ENCODE measurements at regions not wholly inside any gene's neighbourhood (a gene's known extent, or its start where the extent isn't known, plus 50 kb on each side); places are given as distances from the start of the nearest gene placed in this dataset.

DNA sequence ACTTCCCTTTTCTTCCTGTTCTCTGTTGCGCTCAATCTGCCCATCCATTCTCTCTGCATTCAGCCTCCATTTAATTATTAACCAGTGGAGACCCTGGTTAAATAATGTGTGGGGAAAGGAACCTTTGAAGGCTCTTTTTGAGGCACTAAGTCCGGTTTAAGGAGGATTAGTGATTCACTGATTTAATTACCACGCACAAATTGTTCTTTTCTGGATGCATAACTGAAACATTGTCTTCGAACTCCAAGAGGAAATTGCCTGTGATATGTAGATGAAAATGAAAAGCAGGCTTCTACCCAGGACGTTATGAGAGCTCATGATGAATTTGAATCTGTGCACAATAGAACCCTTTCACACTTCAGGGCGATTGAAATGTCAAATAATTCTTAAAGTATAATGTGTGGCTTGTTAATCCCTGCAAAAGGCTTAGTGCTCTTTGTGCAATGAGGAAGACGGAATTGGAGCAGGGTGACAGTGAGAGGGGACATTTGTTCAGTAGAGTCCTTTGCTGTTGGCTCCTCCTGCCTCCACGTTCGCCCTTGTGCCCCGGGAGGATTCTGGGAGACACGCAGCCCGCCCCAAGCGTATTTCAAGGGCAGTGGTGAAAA is 51.1 kb upstream of the ZNF236 start:
- DNase-seq (ENCODE audit: low read depth), result no peak

GRCh38 chr18:76767954-76768353 is 54.4 kb upstream of the ZNF236 start:
- DNase-seq (ENCODE audit: low read depth), result no peak

DNA sequence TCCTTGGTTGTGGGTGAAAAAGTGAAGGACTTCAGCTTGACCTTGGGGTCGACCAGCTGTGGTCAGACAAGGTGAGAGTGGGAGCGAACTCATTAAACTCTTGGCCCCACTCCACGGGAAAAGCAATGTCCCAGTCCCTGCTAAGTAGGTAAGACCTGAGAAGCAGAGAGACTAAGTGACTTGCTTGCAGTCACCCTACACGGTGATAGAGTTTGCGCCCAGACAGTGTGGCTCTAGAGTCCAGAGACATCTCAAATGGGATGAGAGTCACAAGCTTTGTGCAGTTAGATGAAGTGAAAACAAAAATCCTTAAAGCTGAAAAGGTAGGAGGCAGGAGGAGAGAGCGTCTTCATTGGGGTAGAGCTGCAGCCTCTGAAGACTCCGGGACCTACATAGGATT is 55.9 kb upstream of the ZNF236 start:
- DNase-seq (ENCODE audit: low read depth), result no peak

- no peak for DNase-seq (ENCODE audit: low read depth)
Measured at GRCh38 chr18:76765649-76766048, 56.7 kb upstream of the ZNF236 start.

GRCh38 chr18:76764291-76764901 is 58.0 kb upstream of the ZNF236 start:
- no peak for DNase-seq (ENCODE audit: low read depth)

- no peak for DNase-seq (ENCODE audit: low read depth)
Measured at GRCh38 chr18:76759056-76759455, 63.3 kb upstream of the ZNF236 start.

- no peak for DNase-seq (ENCODE audit: low read depth)
Measured at GRCh38 chr18:76757925-76758324, 64.4 kb upstream of the ZNF236 start.

GRCh38 chr18:76757335-76757734 is 65.0 kb upstream of the ZNF236 start:
- no peak for DNase-seq (ENCODE audit: low read depth)

DNA sequence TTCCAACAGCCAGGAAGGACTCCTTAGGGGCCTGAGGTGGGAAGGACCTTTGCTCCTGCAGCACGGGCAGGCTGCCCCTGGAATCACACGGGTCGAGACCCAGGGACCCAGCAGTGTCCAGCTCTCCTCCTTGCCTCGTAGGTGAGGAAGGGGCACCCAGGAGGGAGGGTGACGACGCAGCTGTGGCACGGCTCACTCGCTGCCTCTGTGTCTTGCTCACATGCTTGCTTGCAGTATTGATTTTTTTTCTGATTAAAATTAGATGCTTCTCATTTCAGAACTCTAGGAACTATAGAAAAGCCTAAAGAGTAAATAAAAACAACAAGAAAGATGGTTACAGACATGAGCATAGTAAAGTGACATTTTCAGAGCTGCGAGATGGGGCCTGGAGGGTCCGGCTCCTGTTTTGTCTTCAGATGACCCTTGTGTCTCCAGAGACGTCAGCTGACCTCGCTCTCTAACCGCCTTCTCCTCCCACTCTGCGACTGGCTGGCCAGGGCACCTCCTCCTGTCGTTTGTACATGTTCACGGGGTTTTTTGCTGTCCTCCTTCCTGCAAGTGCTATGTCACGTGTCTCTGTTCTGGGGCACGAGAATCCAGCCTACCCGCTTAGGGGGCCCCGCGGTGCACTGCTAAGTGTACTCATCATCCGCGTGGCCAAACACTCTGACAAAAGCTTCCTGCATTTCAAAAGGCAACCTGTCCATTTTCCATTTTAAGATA is 65.7 kb upstream of the ZNF236 start:
- DNase-seq (ENCODE audit: low read depth), result no peak

GRCh38 chr18:76754351-76754750 is 68.0 kb upstream of the ZNF236 start:
- DNase-seq (ENCODE audit: low read depth), result no peak

GRCh38 chr18:76752400-76752799 is 70.0 kb upstream of the ZNF236 start:
- DNase-seq (ENCODE audit: low read depth), result no peak

DNA sequence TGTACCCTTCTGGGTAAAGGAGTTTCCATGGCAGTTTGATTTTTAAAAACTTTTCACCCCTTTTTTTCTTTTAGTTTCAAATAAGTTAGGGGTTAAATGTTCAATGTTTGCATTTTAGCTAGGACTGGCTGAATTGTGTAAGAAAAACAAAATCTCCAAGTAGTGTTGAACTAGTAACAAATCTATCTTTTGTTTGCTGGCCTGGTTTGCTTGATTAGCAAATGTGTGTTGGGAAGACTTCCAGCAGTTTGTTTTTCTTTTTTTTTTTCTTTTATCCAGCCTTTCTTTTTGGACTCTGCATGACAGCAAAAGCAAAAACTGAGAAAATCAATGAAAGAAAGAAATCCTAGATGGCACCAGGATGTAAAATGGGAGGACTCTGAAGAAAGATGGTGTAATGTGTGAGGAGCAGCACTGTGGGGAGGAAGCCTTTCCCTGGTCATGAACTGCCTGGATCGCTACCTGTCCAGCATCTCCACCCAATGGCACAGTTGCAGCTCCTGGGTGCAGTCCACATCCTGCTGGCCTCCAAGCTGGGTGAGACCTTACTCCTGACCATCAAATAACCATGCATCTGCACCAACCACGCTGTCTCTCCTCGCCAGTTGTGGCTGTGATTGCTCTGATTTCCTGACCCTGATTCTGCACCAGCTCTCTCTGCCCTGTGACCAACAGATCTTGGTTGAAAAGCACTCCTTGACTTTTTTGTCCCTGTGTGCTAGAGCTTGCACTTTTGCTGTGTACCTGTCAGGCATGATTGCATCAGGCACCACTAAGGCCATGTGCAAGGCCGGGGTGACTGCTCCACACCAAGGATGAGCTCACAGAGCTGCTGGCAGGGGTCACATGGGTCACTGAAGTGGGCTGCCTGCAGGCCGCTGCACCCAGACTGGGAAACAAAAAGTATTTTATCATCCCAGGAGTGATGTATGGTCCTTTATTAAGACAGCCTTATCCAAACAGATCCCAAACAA is 71.2 kb upstream of the ZNF236 start:
- no peak for DNase-seq (ENCODE audit: low read depth)

- DNase-seq (ENCODE audit: low read depth), result no peak
Measured at GRCh38 chr18:76750269-76750668, 72.1 kb upstream of the ZNF236 start.

- DNase-seq (ENCODE audit: low read depth), result no peak
Measured at GRCh38 chr18:76747676-76748075, 74.7 kb upstream of the ZNF236 start.

DNA sequence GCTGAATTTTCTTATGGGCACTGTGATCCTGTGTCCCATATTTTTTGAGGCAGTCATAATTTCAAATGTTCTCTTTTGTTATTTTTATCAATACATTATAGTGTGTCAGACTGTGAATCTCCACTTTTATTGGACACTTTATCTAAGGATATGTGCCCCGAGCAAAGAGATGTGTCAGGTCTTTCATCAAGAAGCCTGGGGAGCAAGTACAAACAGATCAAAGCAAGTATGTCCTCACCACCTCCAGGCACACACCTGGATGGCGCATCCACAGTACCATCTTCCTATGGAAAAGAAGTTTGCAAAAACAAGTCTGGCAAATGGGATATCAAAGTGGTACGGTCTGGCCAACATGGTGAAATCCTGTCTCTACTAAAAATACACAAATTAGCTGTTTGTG is 81.0 kb upstream of the ZNF236 start:
- DNase-seq (ENCODE audit: low read depth), result no peak

GRCh38 chr18:76736309-76736708 is 86.0 kb upstream of the ZNF236 start:
- DNase-seq (ENCODE audit: low read depth), result no peak

DNA sequence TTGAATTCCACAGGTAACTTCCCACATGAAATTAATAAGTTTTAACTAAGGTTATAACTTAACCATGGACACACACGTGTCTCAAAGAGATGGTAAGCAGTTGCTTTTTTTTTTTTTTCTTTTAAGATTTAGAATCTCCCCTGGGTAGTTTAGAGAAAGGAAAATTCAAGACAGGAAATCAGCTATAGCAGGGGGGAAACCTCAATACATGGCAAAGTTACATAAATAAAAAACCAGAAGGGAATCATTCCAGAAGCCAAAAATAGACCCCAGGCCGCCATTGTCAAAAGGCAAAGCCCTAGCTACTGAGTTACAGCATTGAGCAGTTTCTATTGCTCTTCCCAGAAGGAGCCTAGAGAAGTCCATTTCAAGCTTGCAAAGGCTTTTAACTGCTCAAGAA is 91.5 kb upstream of the ZNF236 start:
- no peak for DNase-seq (ENCODE audit: low read depth)

DNA sequence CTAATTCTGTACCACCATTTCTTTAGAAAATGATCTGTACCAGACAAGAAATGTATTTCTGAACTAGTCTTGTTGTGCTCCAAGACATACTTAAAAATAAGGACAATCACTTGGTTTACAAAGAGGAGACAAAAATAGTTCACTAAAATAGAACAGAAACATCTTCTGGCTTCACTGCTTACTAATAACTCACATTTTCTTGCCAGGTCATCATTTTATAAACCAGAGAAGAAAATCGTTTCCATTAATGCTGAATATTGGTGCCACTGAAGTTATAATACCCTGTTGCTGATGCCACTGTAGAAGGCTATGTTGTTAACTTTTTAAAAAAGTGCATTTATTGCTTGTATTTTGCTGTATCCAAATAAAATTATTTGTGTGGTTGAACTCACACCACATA is 94.8 kb upstream of the ZNF236 start:
- DNase-seq (ENCODE audit: low read depth), result no peak

DNA sequence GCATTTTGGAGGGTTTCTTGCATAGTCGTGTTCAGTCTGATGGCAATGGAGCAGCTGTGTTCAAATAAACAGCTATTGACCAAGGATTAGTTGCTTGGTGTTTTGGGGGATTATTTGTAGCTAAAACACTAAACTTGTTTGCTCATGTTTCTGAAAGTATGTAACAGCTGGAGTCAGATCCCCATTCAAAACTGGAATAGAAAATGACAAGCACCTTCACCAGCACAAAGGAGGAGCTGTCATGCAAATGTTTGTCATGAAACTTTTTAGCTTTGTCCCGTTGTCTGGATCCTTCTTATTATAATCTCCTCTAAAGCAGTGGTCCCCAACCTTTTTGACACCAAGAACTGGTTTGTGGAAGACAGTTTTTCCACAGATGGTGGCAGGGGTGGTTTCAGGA is 96.9 kb upstream of the ZNF236 start:
- DNase-seq (ENCODE audit: low read depth), result no peak

DNA sequence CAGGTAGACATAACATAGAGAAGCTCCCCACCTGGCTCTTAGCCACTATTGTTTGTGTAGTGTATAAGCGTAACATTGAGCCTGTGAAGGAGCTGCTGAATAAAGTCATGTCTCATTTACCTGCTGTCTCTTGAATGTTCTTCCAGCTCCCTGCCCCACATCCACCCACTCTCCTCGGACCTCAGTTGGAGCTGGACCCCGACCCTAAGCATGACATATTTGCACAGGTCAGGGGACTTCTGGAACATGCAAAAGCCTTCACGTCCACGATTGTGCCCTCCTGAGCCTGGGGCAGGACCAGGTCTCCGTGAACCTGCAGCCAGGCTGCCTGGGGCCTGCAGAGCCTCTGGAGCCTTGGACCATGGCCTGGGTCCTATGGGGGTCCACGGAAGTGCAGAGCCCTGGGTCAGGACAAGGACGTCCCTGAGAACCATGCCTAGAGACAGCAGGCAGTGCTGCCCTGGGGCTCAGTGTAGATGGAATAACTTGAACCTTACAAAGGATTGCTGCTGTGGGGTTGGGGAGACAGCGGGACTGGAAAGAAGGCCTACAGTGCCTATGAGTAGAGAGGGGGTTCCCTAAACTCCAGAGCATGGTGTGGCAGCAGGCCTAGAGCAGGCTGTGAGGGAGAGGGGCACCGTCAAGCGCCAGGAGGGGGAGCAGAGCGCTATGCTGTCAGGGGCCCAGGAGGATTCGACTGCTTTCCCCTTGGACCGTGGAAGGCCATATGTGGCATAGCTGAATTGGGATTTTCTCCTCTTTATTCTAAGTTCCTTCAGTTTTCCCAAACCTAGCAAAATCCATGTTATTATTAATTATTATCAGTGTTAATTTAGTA is 99.9 kb upstream of the ZNF236 start:
- no peak for DNase-seq (ENCODE audit: low read depth)

DNA sequence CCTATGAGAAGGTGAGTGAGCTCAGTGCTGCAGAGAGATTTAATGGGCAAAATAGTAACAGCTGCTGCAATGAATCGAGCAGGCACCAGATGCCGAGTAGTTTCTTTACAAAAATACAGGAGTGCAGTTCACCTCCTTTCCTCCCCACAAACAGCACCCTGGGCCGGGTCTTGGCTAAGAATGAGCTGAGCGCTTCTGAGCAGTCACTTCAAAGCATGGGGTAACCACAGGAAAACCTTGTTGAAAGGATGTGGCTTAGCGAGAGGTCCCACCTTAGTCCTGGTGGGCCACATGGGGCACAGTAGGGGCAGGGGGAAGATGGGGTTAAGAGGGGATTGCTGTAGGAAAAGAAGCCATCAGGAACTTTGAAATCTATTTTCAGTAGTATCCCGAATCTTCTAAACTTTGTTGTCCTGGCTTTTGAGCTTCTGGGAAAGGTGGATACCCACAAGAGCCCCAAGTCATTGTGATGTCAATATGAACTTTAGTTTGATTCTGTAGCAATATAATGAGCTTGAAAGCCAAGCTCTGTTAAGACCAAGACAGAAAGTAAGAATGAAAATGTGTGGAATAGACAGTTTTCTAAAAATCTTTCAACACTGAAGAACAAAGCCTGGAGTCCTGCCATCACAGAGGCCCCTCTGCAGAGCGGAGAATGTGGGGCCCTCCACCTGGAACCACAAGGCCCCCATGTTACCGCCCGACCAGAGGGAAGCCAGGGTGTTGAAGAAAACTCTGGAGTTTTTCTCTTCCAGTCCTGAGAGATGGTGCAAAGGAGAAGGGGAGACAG is 101.0 kb upstream of the ZNF236 start:
- no peak for DNase-seq (ENCODE audit: low read depth)

Data from CMK (cell line).